H9 (cell line): ENCODE measurements at regions not wholly inside any gene's neighbourhood (a gene's known extent, or its start where the extent isn't known, plus 50 kb on each side); places are given as distances from the start of the nearest gene placed in this dataset.

Experiments
- DNase-seq: peaks from one replicate; pipeline ENCODE4 v3.0.0-alpha.2; 2017
- H2AFZ ChIP-seq: one replicate; pipeline ENCODE4 v1.6.1; 2013; ENCODE audit warnings: mild to moderate bottlenecking, low read length, control low read depth, moderate library complexity
- H2AK5ac ChIP-seq: 2 replicates; pipeline ENCODE4 v1.6.1; 2013; ENCODE audit warnings: low read length, control low read depth, mixed read lengths; ENCODE audit not compliant: insufficient read length
- H2BK120ac ChIP-seq: one replicate; pipeline ENCODE4 v1.6.1; 2013; ENCODE audit warnings: low read depth, mild to moderate bottlenecking, low read length, control low read depth, inconsistent platforms; ENCODE audit not compliant: poor library complexity, severe bottlenecking
- H2BK12ac ChIP-seq: 2 replicates; pipeline ENCODE4 v1.6.1; 2013; ENCODE audit warnings: low read length, control low read depth, mixed read lengths, low read depth; ENCODE audit not compliant: insufficient read length
- H2BK15ac ChIP-seq: 2 replicates; pipeline ENCODE4 v1.6.1; 2013; ENCODE audit warnings: low read depth, low read length, control low read depth
- H2BK20ac ChIP-seq: one replicate; pipeline ENCODE4 v1.6.1; 2013; ENCODE audit warnings: low read depth, mild to moderate bottlenecking, low read length, control low read depth, inconsistent platforms; ENCODE audit not compliant: poor library complexity, severe bottlenecking
- H2BK5ac ChIP-seq: 2 replicates; pipeline ENCODE4 v1.6.1; 2013; ENCODE audit warnings: low read length, control low read depth, mixed read lengths; ENCODE audit not compliant: insufficient read length
- H3K14ac ChIP-seq: 2 replicates; pipeline ENCODE4 v1.6.1; 2013; ENCODE audit warnings: low read length, control low read depth; ENCODE audit not compliant: insufficient read depth
- H3K18ac ChIP-seq: 2 replicates; pipeline ENCODE4 v1.6.1; 2013; ENCODE audit warnings: low read depth, mild to moderate bottlenecking, mixed read lengths, low read length, control low read depth; ENCODE audit not compliant: insufficient read length
- H3K23ac ChIP-seq: 2 replicates; pipeline ENCODE4 v1.6.1; 2013; ENCODE audit warnings: low read length, control low read depth, mixed read lengths, low read depth; ENCODE audit not compliant: insufficient read length
- H3K23me2 ChIP-seq: 2 replicates; pipeline ENCODE4 v1.6.1; 2013; ENCODE audit warnings: low read depth, mild to moderate bottlenecking, mixed read lengths, low read length, control low read depth; ENCODE audit not compliant: insufficient read length, poor library complexity, severe bottlenecking
- H3K27ac ChIP-seq: 2 replicates; pipeline ENCODE4 v1.5.1; 2013; ENCODE audit warnings: low read length, control low read depth, mixed read lengths, low read depth; ENCODE audit not compliant: insufficient read length
- H3K27me3 ChIP-seq: 2 replicates; pipeline ENCODE4 v1.6.1; 2013; ENCODE audit warnings: low read length, control low read depth, inconsistent platforms; ENCODE audit not compliant: insufficient read depth
- H3K4ac ChIP-seq: 2 replicates; pipeline ENCODE4 v1.6.1; 2013; ENCODE audit warnings: low read depth, mild to moderate bottlenecking, control low read depth, inconsistent platforms, low read length, moderate library complexity
- H3K4me1 ChIP-seq: 2 replicates; pipeline ENCODE4 v1.6.1; 2013; ENCODE audit warnings: low read length, control low read depth, inconsistent platforms; ENCODE audit not compliant: insufficient read depth
- H3K4me2 ChIP-seq: 2 replicates; pipeline ENCODE4 v1.6.1; 2013; ENCODE audit warnings: low read length, control low read depth, mixed read lengths; ENCODE audit not compliant: insufficient read length, insufficient read depth
- H3K56ac ChIP-seq: 2 replicates; pipeline ENCODE4 v1.6.1; 2013; ENCODE audit warnings: low read depth, mild to moderate bottlenecking, mixed read lengths, low read length, control low read depth; ENCODE audit not compliant: insufficient read length
- H3K79me1 ChIP-seq: 2 replicates; pipeline ENCODE4 v1.6.1; 2013; ENCODE audit warnings: low read depth, mild to moderate bottlenecking, moderate library complexity, low read length, control low read depth, inconsistent platforms; ENCODE audit not compliant: insufficient read depth, poor library complexity, severe bottlenecking
- H3K79me2 ChIP-seq: 2 replicates; pipeline ENCODE4 v1.6.1; 2013; ENCODE audit warnings: low read length, control low read depth, inconsistent platforms; ENCODE audit not compliant: insufficient read depth
- H3K9ac ChIP-seq: 2 replicates; pipeline ENCODE4 v1.6.1; 2013; ENCODE audit warnings: low read length, control low read depth, mixed read lengths; ENCODE audit not compliant: insufficient read length; ENCODE audit errors: extremely low read depth
- H3K9me3 ChIP-seq: one replicate; pipeline ENCODE4 v1.6.1; 2013; ENCODE audit warnings: low read depth, low read length, inconsistent platforms; ENCODE audit not compliant: control insufficient read depth
- H3T11ph ChIP-seq: one replicate; pipeline ENCODE4 v1.6.1; 2013; ENCODE audit warnings: mild to moderate bottlenecking, low read length, control low read depth, inconsistent platforms
- H4K20me1 ChIP-seq: one replicate; pipeline ENCODE4 v1.6.1; 2013; ENCODE audit not compliant: control insufficient read depth, insufficient read length, insufficient read depth
- H4K5ac ChIP-seq: 2 replicates; pipeline ENCODE4 v1.6.1; 2013; ENCODE audit warnings: low read depth, mild to moderate bottlenecking, mixed read lengths, low read length, control low read depth; ENCODE audit not compliant: insufficient read length
- H4K8ac ChIP-seq: replicated peaks from 2 replicates; pipeline ENCODE4 v1.6.1; 2013; ENCODE audit warnings: low read length, control low read depth, mixed read lengths, low read depth; ENCODE audit not compliant: insufficient read length
- H4K91ac ChIP-seq: 2 replicates; pipeline ENCODE4 v1.6.1; 2013; ENCODE audit warnings: low read depth, mild to moderate bottlenecking, moderate library complexity, mixed read lengths, low read length, control low read depth; ENCODE audit not compliant: insufficient read length
- H3K27ac Mint-ChIP-seq, 3 experiments: 2 replicates in 2 of 3; 3 replicates in 1 of 3; pipeline ENCODE4 v1.8.0; 2020 to 2021; ENCODE audit warnings: mixed read lengths in 3 of 3, mild to moderate bottlenecking in 1 of 3, moderate library complexity in 1 of 3
- H3K27me3 Mint-ChIP-seq: 2 replicates; pipeline ENCODE4 v1.8.0; 2021; ENCODE audit warnings: low read depth, mild to moderate bottlenecking, moderate library complexity, mixed read lengths
- H3K36me3 Mint-ChIP-seq, 3 experiments: 2 replicates in 2 of 3; 3 replicates in 1 of 3; pipeline ENCODE4 v1.8.0; 2020 to 2021; ENCODE audit warnings: low read depth in 3 of 3, mixed read lengths in 3 of 3; ENCODE audit not compliant: insufficient read depth in 1 of 3
- H3K4me1 Mint-ChIP-seq, 2 experiments: 2 replicates each; pipeline ENCODE4 v1.8.0; 2020; ENCODE audit warnings: mixed read lengths in 2 of 2
- H3K4me3 Mint-ChIP-seq, 2 experiments: 2 replicates in 1 of 2; 3 replicates in 1 of 2; pipeline ENCODE4 v1.8.0; 2020 to 2021; ENCODE audit warnings: mild to moderate bottlenecking in 2 of 2, mixed read lengths in 2 of 2, moderate library complexity in 1 of 2
- H3K9me3 Mint-ChIP-seq, 2 experiments: 2 replicates in 1 of 2; 3 replicates in 1 of 2; pipeline ENCODE4 v1.8.0; 2020; ENCODE audit warnings: mild to moderate bottlenecking in 2 of 2, mixed read lengths in 2 of 2, moderate library complexity in 1 of 2
- WGBS: extraction: QIAGEN DNeasy Blood & Tissue Kit; methylation state at CpG from one replicate; pipeline ENCODE4 v1.1.7; 2013; ENCODE audit warnings: missing lambda C conversion rate, low lambda C conversion rate, mixed read lengths; ENCODE audit not compliant: insufficient read length; ENCODE audit errors: extremely low coverage; 5-methylcytosine and 5-hydroxymethylcytosine counted together
- TF ChIP-seq, protein P1 (sequence below): fragments of 200-600 bp; sonication (generic); conservative IDR thresholded peaks from 3 replicates; pipeline ENCODE4 v1.8.0; 2021; ENCODE audit warnings: antibody characterized with exemption, mild to moderate bottlenecking

DNA sequence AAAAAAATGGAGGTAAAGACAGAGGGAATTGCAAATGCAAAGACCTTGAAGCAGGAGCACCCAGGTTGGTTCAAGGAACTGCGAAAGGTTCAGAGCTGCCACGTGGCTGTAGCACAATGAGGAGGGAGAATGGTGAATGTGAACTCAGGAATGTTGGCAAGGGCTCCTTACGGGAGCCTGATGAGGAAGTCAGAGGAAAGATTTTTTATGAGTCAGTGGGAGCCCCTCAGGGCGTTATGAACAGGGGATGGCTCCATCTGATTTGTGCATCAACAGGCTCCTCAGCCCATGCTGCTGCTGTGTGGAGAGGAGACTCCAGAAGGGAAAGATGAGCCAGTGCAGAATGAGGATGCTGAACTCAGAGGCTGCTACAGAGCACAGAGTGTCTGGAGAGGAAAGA is 194.4 kb downstream of the ARRDC4 start:
- Histone ChIP-seq H3K23ac (no peak overlapping the region), H3K4me1 (no peaks in the 10 kb centered on the region), H3K79me2 (no peaks in the 10 kb centered on the region), H4K5ac (no peak overlapping the region), H3K9ac (no peak overlapping the region), H2BK120ac (no peak overlapping the region), H3K4me2 (no peak overlapping the region), H3K23me2 (no peaks in the 10 kb centered on the region), H3K27me3 (no peaks in the 10 kb centered on the region), H2BK15ac (no peak overlapping the region), H3T11ph (no peak overlapping the region), H3K79me1 (no peaks in the 10 kb centered on the region), H3K14ac (no peak overlapping the region), H4K91ac (no peak overlapping the region), H4K8ac (no peak overlapping the region), H4K20me1 (no peaks in the 10 kb centered on the region), H2BK12ac (no peak overlapping the region), H3K18ac (no peak overlapping the region), H2AFZ (no peak overlapping the region), H2BK20ac (no peak overlapping the region), H2BK5ac (no peak overlapping the region), H3K27ac (no peak overlapping the region), H3K56ac (no peak overlapping the region), H3K9me3 (no peaks in the 10 kb centered on the region), H3K4ac (no peak overlapping the region), H2AK5ac (no peak overlapping the region)
- Mint-ChIP-seq H3K27ac (no peak overlapping the region), H3K4me1 (peaks cover 9 to 13% of the 10 kb centered on the region in 2 experiments), H3K4me3 (no peak overlapping the region), H3K27me3 (peaks cover 12% of the 10 kb centered on the region), H3K9me3 (peaks cover 4 to 12% of the 10 kb centered on the region in 2 experiments; a peak in 4 of 5 replicates), H3K36me3 (peaks cover 4 to 14% (median 6%) of the 10 kb centered on the region in 3 experiments; a peak in 6 of 7 replicates)
- DNase-seq: no peak
- no CpG with 5 or more reads among the region's 4 CpGs for WGBS
- TF ChIP-seq, protein P1, sequence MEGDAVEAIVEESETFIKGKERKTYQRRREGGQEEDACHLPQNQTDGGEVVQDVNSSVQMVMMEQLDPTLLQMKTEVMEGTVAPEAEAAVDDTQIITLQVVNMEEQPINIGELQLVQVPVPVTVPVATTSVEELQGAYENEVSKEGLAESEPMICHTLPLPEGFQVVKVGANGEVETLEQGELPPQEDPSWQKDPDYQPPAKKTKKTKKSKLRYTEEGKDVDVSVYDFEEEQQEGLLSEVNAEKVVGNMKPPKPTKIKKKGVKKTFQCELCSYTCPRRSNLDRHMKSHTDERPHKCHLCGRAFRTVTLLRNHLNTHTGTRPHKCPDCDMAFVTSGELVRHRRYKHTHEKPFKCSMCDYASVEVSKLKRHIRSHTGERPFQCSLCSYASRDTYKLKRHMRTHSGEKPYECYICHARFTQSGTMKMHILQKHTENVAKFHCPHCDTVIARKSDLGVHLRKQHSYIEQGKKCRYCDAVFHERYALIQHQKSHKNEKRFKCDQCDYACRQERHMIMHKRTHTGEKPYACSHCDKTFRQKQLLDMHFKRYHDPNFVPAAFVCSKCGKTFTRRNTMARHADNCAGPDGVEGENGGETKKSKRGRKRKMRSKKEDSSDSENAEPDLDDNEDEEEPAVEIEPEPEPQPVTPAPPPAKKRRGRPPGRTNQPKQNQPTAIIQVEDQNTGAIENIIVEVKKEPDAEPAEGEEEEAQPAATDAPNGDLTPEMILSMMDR: no peak
